GM19452 (cell line): ENCODE measurements at regions not wholly inside any gene's neighbourhood (a gene's known extent, or its start where the extent isn't known, plus 50 kb on each side); places are given as distances from the start of the nearest gene placed in this dataset.
"Not testable (repeated sequence)": the region's sequence is repeated elsewhere in the genome, so short reads cannot be mapped to it uniquely, and the experiment has no call there.

Source experiments
- ATAC-seq: cut with Tn5 transposase; IDR thresholded peaks from one replicate; pipeline ENCODE4 v1.9.1; 2021; ENCODE audit not compliant: unreplicated experiment

DNA sequence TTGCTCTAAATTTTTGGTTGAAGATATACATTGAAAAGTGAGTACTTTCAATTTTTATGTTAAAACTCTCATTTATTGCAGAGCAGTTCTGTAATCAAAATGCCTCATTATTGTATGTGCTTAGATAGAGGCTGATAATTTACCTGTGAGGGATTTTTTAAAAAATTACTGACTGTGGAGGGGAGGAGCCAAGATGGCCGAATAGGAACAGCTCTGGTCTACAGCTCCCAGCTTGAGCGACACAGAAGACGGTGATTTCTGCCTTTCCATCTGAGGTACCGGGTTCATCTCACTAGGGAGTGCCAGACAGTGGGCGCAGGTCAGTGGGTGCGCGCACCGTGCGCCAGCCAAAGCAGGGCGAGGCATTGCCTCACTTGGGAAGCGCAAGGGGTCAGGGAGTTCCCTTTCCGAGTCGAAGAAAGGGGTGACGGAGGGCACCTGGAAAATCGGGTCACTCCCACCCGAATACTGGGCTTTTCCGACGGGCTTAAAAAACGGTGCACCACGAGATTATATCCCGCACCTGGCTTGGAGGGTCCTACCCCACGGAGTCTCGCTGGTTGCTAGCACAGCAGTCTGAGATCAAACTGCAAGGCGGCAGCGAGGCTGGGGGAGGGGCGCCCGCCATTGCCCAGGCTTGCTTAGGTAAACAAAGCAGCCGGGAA lies 89.4 kb downstream of the DDX11 start:
- not testable (repeated sequence) for ATAC-seq

GRCh38 chr12:31174293-31174692 lies 100.6 kb downstream of the DDX11 start:
- ATAC-seq: not testable (repeated sequence)

- not testable (repeated sequence) for ATAC-seq
Measured at GRCh38 chr12:31177514-31177913, 103.9 kb downstream of the DDX11 start.

DNA sequence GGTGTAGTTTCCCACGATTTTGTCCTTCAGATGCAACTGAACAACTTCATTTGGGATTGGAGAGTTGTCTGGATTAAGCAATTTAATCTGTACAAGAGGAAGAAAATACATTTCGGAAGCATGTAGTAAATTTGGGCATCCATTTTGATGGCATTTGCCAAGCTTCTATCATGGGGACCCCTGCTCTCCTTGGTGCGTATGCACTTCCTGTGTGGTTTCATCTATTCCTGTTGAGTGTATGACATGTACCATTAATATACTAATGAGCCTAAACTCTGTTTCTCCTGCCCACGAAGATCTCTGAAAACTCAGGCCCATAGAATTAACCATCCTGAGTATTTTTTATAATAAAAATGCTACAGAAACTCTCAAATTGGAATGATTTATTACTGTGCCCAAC lies 105.2 kb downstream of the DDX11 start:
- not testable (repeated sequence) for ATAC-seq

DNA sequence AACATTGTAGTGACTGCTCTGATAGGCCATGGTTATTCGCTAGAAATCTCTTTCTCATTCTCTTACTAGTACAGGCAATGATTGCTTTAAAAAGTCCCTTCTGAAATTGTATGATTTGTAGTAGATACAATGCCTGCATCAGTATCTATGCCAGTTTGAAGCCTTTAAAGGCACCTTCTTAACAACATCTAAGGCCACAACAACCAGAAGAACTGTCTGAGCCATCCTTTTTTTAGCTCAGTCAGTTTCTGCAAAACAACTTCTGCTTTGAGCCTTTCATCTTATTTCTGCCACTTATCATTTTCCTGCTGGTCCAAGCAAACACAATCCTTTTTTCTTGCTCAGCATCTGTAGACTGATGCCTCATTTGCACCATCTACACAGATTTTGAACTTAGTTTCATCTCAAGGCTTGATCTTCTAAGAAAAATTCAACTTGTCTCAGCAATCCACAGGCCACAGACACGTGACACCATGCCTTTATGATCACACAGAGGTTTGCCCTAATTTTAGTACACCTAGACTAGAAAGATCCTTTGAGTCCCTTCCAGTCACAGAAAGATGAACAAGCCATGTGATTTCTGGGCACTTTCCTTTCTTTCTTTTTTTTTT lies 106.1 kb downstream of the DDX11 start:
- ATAC-seq: not testable (repeated sequence)

DNA sequence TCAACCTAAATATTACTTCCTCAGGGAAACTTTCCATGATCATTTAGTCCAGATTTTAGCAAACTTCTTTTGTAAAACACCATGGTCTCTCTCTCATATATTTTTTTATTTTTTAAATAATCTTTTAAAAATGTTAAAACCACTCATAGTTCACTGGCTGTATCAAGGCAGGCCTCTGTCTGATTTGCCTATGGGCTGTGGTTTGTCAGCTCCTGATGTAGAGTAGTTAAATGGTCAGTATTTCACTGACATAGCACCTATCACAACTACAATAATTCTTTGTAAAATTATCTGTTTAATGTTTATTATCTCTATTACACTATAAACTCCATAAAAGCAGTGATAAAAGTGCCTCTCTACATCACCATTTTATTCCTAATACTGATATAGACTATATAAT lies 108.9 kb downstream of the DDX11 start:
- not testable (repeated sequence) for ATAC-seq

- not testable (repeated sequence) for ATAC-seq
Measured at GRCh38 chr12:31183107-31183506, 109.4 kb downstream of the DDX11 start.

GRCh38 chr12:31183899-31184298 lies 110.2 kb downstream of the DDX11 start:
- not testable (repeated sequence) for ATAC-seq

- not testable (repeated sequence) for ATAC-seq
Measured at GRCh38 chr12:31184667-31185066, 111.0 kb downstream of the DDX11 start.

GRCh38 chr12:31192689-31193088 lies 119.0 kb downstream of the DDX11 start:
- ATAC-seq: not testable (repeated sequence)

DNA sequence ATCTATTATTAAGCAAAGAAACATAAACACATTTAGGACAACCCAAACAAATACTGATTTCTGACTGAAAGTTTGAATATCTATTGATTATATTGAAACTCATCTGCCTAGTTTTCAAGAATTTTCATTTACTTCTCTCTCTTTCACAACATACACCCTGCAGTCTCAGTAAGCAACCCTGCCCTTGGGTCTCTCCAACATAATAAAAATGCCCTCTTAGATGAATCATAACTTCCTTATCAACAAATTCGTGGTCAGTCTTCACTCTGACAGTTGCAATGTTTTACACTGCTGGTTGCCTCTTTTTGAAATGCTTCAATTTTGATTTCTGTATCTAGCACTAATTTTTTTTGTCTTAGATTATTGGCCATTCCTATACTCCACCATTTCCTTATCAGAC lies 122.0 kb downstream of the DDX11 start:
- ATAC-seq: not testable (repeated sequence)

GRCh38 chr12:31199476-31199875 lies 125.8 kb downstream of the DDX11 start:
- ATAC-seq: not testable (repeated sequence)

DNA sequence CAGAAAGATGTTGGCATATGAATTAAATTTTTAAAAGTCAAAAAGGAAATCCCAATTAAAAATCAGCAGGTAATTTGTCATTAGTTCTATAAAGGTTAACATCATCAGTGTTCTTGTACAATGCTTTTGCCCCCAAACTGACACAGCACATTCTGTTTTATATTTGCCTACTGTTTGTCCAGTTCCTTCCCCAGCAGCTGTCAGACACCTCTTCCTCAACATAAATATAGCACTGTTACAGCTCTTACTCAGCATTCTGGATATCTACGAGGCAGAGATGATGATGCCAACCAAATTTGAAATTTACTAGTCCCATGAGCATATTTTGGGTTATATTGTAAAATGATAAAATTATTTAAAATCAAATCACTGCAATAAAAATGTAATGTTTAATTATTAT lies 124.6 kb downstream of the SINHCAF start:
- no peak for ATAC-seq

DNA sequence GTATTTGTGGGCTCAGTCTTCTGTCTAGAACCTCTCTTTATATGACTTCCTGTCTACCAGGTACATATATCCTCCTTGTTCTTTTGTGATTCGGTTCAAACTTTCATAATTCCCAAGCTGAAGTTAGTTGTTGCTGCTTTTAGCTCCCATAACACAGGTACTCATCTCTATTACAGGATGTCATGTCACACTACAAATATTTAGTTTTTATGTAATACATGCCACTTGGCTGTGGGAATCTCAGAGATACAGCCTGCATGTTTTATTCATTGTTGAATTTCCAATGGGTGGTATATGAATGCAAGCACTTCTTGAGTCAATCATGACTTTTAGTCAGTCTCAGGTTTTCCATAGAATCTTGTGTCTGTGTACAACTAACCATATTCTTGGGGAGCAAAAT lies 122.7 kb downstream of the SINHCAF start:
- ATAC-seq: no peak

- ATAC-seq: peak; percentile 93
Measured at GRCh38 chr12:31205054-31205453, 120.9 kb downstream of the SINHCAF start.

- no peak for ATAC-seq
Measured at GRCh38 chr12:31206038-31206670, 119.8 kb downstream of the SINHCAF start.

DNA sequence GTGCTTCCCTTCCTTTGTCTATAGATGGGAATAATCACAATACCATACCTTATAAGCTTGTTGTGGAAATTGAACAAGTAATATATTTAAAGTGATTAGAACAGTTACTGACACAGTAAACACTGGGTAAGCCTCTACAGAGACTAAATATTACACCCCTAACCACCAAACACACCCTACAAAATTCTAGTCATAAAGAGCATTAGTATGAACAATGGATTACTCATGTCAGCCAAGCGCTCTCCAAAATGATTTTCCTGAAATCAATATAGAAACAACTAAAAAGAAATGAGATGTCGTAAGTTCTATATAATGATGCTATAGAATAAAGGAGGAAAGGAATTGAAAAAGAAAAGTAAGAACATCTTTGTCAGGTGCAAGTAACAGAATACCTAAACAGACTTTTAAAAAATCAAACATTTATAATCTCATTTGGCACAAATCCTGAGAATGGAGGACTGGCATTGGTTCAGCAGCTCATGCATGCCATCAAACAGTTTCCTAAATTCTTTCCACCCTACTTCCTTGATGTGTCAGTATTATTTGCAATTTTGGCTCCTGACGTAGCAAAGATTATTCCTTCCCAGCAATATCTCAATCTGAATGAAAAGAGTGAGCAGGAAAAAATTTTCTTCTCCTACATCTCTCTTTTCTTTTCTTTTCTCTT lies 118.0 kb downstream of the SINHCAF start:
- ATAC-seq: no peak

GRCh38 chr12:31210104-31210503 lies 115.8 kb downstream of the SINHCAF start:
- ATAC-seq: no peak

DNA sequence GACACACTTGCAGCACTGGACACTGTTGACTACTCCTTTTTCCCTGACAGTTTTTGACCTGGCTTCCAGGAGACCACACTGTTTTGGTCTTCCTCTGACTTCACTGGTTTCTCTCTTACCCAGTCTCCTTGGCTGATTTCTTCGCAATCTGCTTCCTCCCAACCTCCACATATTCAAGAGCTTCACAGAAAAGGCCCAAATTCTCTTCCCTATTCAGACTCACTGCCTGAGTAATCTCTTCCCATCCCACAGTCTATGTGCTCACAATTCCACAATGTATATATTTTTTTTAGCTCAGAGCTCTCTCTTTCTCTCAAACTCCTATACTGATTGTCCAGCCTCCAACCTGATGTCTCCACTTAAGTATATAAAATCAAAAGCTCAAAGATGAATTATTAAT lies 115.4 kb downstream of the SINHCAF start:
- no peak for ATAC-seq

DNA sequence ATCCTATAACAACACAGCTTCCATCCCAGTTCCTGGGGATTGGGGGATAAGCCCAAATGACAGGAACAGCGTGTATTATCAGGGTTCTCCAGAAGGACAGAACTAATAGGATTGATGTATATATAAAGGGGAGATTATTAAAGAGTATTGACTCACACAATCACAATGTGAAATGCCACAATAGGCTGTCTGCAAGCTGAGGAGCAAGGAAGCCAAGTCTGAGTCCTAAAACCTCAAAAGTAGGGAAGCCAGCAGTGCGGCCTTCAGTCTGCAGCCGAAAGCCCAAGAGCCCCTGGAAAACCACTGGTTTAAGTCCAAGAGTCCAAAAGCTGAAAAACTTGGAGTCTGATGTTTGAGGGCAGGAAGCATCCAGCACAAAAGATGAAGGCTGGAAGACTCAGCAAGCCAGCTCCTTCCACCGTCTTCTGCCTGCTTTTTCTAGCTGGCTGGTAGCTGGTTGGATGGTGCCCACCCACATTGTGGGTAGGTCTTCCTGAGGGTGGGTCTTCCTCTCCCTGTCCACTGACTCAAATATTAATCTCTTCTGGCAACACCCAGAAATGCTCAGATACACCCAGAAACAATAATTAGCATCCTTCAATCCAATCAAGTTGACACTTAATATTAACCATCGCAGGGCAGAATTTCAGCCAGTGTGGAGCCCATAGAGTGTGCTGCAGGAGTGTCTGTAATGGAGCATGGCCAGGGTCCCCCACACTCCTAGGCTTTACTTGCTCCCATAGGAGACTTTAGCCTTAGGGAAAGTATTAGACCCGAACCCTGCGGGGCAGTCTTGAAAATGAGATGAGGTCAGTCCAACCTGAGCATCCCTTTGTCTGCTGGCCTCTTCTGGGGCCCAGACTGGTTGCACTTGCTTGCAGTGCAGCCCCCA lies 111.1 kb downstream of the SINHCAF start:
- no peak for ATAC-seq
